Panc1 (cell line): ENCODE measurements at regions not wholly inside any gene's neighbourhood (a gene's known extent, or its start where the extent isn't known, plus 50 kb on each side); places are given as distances from the start of the nearest gene placed in this dataset.

ENCODE experiments used
- ATAC-seq: fragments of 200-7000 bp; cut with Tn5 transposase; 2 replicates; pipeline ENCODE4 v1.9.1; 2020; ENCODE audit warnings: mild to moderate bottlenecking, moderate library complexity
- BruUV-seq: library from RNA; stranded (reverse); fragments of 400-500 nt; replicated peaks from 2 replicates; lab custom pipeline; 2021; lab: Mats Ljungman, UMichigan
- CTCF ChIA-PET: fragments of 300-600 bp; sonication (Branson Sonifier 250); formaldehyde crosslinking; loops from one replicate; lab custom pipeline; 2022; ENCODE audit warnings: antibody characterized with exemption; lab: Charles Lee
- POLR2A ChIA-PET: fragments of 300-600 bp; sonication (Branson Sonifier 250); formaldehyde crosslinking; loops from one replicate; lab custom pipeline; 2022; ENCODE audit warnings: antibody characterized with exemption; lab: Charles Lee
- DNase-seq: peaks from one replicate; pipeline ENCODE4 v3.0.0-alpha.2; 2010; ENCODE audit warnings: low read depth, low spot score
- H3K27ac ChIP-seq: 2 replicates; pipeline ENCODE4 v1.5.1; 2011; ENCODE audit warnings: mild to moderate bottlenecking, low read length, inconsistent platforms
- H3K27me3 ChIP-seq: fragments of 200-500 bp; sonication (Bioruptor generic); 2 replicates; pipeline ENCODE4 v1.6.0; 2014; ENCODE audit warnings: low read length, inconsistent platforms; ENCODE audit not compliant: control insufficient read depth, insufficient read depth
- H3K36me3 ChIP-seq: fragments of 200-500 bp; sonication (Bioruptor generic); 2 replicates; pipeline ENCODE4 v1.5.1; 2014; ENCODE audit warnings: inconsistent platforms, mild to moderate bottlenecking, low read length, moderate library complexity; ENCODE audit not compliant: control insufficient read depth, insufficient read depth
- H3K4me1 ChIP-seq: 2 replicates; pipeline ENCODE4 v1.5.1; 2011; ENCODE audit warnings: inconsistent platforms, mild to moderate bottlenecking, low read length, moderate library complexity; ENCODE audit not compliant: control insufficient read depth, insufficient read depth
- H3K4me3 ChIP-seq, 2 experiments: 2 replicates each; pipeline ENCODE4 v1.5.1; 2011 to 2012; ENCODE audit warnings: low read depth in 2 of 2, low read length in 2 of 2, mild to moderate bottlenecking in 2 of 2, inconsistent platforms in 1 of 2, moderate library complexity in 1 of 2
- H3K9me3 ChIP-seq: fragments of 200-500 bp; sonication (Bioruptor generic); 2 replicates; pipeline ENCODE4 v1.5.1; 2014; ENCODE audit warnings: low read depth, mild to moderate bottlenecking, inconsistent platforms, low read length, moderate library complexity; ENCODE audit not compliant: control insufficient read depth, insufficient read depth
- CTCF ChIP-seq: fragments of 450-650 bp; IDR thresholded peaks from 2 replicates; pipeline ENCODE4 v1.5.1; 2017; ENCODE audit warnings: mild to moderate bottlenecking
- POLR2AphosphoS5 ChIP-seq: IDR thresholded peaks from 2 replicates; pipeline ENCODE4 v1.6.1; 2012; ENCODE audit warnings: mild to moderate bottlenecking, low read depth, low read length, moderate library complexity
- REST ChIP-seq, 2 experiments: IDR thresholded peaks; 2 replicates each; pipeline ENCODE4 v1.6.1; 2011 to 2012; ENCODE audit warnings: low read depth in 2 of 2, control low read depth in 1 of 2, low read length in 1 of 2, mild to moderate bottlenecking in 1 of 2, moderate library complexity in 1 of 2; ENCODE audit not compliant: insufficient read depth in 1 of 2
- SIN3A ChIP-seq: IDR thresholded peaks from 2 replicates; pipeline ENCODE4 v1.6.1; 2012; ENCODE audit warnings: low read depth, mild to moderate bottlenecking, low read length, moderate library complexity, borderline replicate concordance; ENCODE audit not compliant: insufficient read depth
- TCF7L2 ChIP-seq: IDR thresholded peaks from 2 replicates; pipeline ENCODE4 v1.6.1; 2011; ENCODE audit warnings: mild to moderate bottlenecking, low read depth, low read length, inconsistent platforms
- in situ Hi-C: cut with HindIII; loops from 2 replicates; pipeline ENCODE4 v1.10.0; 2016; ENCODE audit warnings: low sequenced_read_pairs, low pct_unique_long_range_greater_than_20kb
- intact Hi-C: fragments of 100-400 bp; cut with micrococcal nuclease; formaldehyde crosslinking; loops from one replicate; pipeline ENCODE4 v1.10.0; 2022; ENCODE audit not compliant: unreplicated experiment

DNA sequence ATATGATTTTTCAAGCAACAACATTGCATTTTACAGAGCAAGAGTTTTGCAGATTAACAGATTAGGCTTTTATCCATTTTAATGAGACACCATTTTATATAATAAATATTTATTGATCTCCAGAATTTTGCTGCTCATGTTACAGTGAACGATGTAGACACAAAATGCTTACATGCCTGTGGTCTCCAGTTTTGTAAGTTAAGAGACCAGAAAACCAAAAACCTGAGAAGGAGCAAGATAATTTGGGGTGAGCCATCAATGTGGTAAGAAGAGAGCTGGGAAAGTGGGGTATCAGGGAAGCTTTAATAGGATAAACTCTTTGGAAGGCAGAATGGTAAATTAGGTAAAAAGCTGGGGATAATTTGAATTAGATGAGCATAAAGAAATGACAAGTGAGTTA lies 2100.5 kb upstream of the PCDH20 start:
- DNase-seq (no peak), ATAC-seq (no peak)
- no peaks in the 10 kb centered on the region for H3K27me3 ChIP-seq
- intact Hi-C loops: no loop called here
- ChIA-PET CTCF (no interaction called here), POLR2A (no interaction called here)
- TF ChIP-seq CTCF (no peak), TCF7L2 (no peak), REST (IDR thresholded peaks at IDR 0.05; ENCODE audit: insufficient read depth in 1 of 2, low read depth in 2 of 2, low read length in 1 of 2) (no peak), POLR2AphosphoS5 (no peak), SIN3A (no peak)
- no peak overlapping the region for H3K27ac ChIP-seq
- H3K4me3 ChIP-seq: no peak overlapping the region
- no peaks in the 10 kb centered on the region for H3K4me1 ChIP-seq
- no TSS peak for BruUV-seq
- in situ Hi-C loops: no loop called here
- no peaks in the 10 kb centered on the region for H3K36me3 ChIP-seq
- H3K9me3 ChIP-seq: no peaks in the 10 kb centered on the region

DNA sequence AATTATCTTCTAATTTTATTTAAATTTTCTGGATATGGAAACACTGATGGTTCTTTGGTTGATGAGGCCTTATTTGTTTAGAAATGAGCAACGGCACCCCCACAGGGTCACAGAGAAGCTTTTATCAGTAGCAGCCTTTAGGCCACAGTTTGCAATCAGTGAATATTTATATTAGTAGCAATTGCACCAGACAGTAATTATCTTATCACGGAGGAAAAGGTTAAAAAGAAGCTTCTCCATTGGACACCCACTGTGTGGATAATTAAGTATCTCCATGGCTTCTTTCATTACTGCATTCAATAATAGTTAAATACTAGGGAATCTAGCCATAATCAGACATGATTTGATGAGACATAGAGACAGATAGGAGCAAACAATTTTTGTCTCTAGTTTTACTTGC lies 2099.2 kb upstream of the PCDH20 start:
- Histone ChIP-seq H3K36me3 (no peaks in the 10 kb centered on the region), H3K4me1 (no peaks in the 10 kb centered on the region), H3K9me3 (no peaks in the 10 kb centered on the region), H3K27ac (no peak overlapping the region), H3K27me3 (no peaks in the 10 kb centered on the region), H3K4me3 (no peak overlapping the region)
- ChIA-PET POLR2A (no interaction called here), CTCF (no interaction called here)
- TF ChIP-seq CTCF: no peak
- no peak for TF ChIP-seq SIN3A
- no peak for TF ChIP-seq POLR2AphosphoS5
- TF ChIP-seq TCF7L2: no peak
- no peak for TF ChIP-seq REST (IDR thresholded peaks at IDR 0.05; ENCODE audit: insufficient read depth in 1 of 2, low read depth in 2 of 2, low read length in 1 of 2)
- in situ Hi-C loops: no loop called here
- no peak for DNase-seq
- no TSS peak for BruUV-seq
- intact Hi-C loops: no loop called here
- no peak for ATAC-seq
